Caco-2 (cell line): ENCODE measurements at regions not wholly inside any gene's neighbourhood (a gene's known extent, or its start where the extent isn't known, plus 50 kb on each side); places are given as distances from the start of the nearest gene placed in this dataset.

Source experiments
- BruUV-seq: library from RNA; stranded (reverse); fragments of 400-500 nt; replicated peaks from 2 replicates; lab custom pipeline; 2021; lab: Mats Ljungman, UMichigan
- CTCF ChIA-PET: fragments of 300-600 bp; sonication (Branson Sonifier 250); formaldehyde crosslinking; loops from one replicate; lab custom pipeline; 2022; ENCODE audit warnings: antibody characterized with exemption; lab: Charles Lee
- POLR2A ChIA-PET: fragments of 300-600 bp; sonication (Branson Sonifier 250); formaldehyde crosslinking; loops from one replicate; lab custom pipeline; 2022; ENCODE audit warnings: antibody characterized with exemption; lab: Charles Lee
- DNase-seq, 2 experiments: peaks; one replicate each; pipeline versions ENCODE4 v3.0.0 to v3.0.0-alpha.2; 2020 to 2022
- H3K27me3 ChIP-seq: replicated peaks from 2 replicates; pipeline ENCODE4 v1.6.0; 2011; ENCODE audit warnings: low read length; ENCODE audit not compliant: control insufficient read depth, insufficient read depth
- H3K36me3 ChIP-seq: 2 replicates; pipeline ENCODE4 v1.5.1; 2011; ENCODE audit warnings: low read length; ENCODE audit not compliant: control insufficient read depth, insufficient read depth
- H3K4me1 ChIP-seq: fragments of 250-450 bp; sonication (Bioruptor Pico); 2 replicates; pipeline ENCODE4 v1.5.1; 2020; ENCODE audit warnings: mild to moderate bottlenecking
- H3K4me3 ChIP-seq: 2 replicates; pipeline ENCODE4 v1.5.1; 2011; ENCODE audit warnings: low read depth, mild to moderate bottlenecking, control low read depth, low read length
- H3K9me3 ChIP-seq: fragments of 250-450 bp; sonication (Bioruptor Pico); 2 replicates; pipeline ENCODE4 v1.5.1; 2020; ENCODE audit warnings: mild to moderate bottlenecking, moderate library complexity
- H3K27ac Mint-ChIP-seq: one replicate; pipeline ENCODE4 v1.8.0; 2022; ENCODE audit warnings: mixed read lengths; ENCODE audit not compliant: unreplicated experiment
- H3K27me3 Mint-ChIP-seq: one replicate; pipeline ENCODE4 v1.8.0; 2022; ENCODE audit warnings: mixed read lengths; ENCODE audit not compliant: insufficient read depth, unreplicated experiment
- H3K36me3 Mint-ChIP-seq: one replicate; pipeline ENCODE4 v1.8.0; 2022; ENCODE audit warnings: mild to moderate bottlenecking, mixed read lengths; ENCODE audit not compliant: insufficient read depth, unreplicated experiment
- H3K4me1 Mint-ChIP-seq: one replicate; pipeline ENCODE4 v1.8.0; 2022; ENCODE audit warnings: low read depth, mixed read lengths; ENCODE audit not compliant: unreplicated experiment
- H3K4me3 Mint-ChIP-seq: one replicate; pipeline ENCODE4 v1.8.0; 2022; ENCODE audit warnings: mild to moderate bottlenecking, moderate library complexity, mixed read lengths; ENCODE audit not compliant: unreplicated experiment
- H3K9me3 Mint-ChIP-seq: one replicate; pipeline ENCODE4 v1.8.0; 2022; ENCODE audit warnings: mixed read lengths; ENCODE audit not compliant: unreplicated experiment
- intact Hi-C: fragments of 100-400 bp; cut with micrococcal nuclease; formaldehyde crosslinking; loops from one replicate; pipeline ENCODE4 v1.10.0; 2022; ENCODE audit not compliant: unreplicated experiment
- TF ChIP-seq, protein P1 (sequence below), 2 experiments: fragments of 200-600 bp in 1 of 2; IDR thresholded peaks; 1 replicate in 1 of 2; 2 replicates in 1 of 2; pipeline versions ENCODE4 v1.5.1 to v1.8.0; 2011 to 2022; ENCODE audit warnings: antibody characterized with exemption in 1 of 2, control low read depth in 1 of 2, inconsistent platforms in 1 of 2, low read depth in 1 of 2, low read length in 1 of 2, mild to moderate bottlenecking in 1 of 2, moderate library complexity in 1 of 2; ENCODE audit not compliant: insufficient read depth in 1 of 2, severe bottlenecking in 1 of 2, unreplicated experiment in 1 of 2

DNA sequence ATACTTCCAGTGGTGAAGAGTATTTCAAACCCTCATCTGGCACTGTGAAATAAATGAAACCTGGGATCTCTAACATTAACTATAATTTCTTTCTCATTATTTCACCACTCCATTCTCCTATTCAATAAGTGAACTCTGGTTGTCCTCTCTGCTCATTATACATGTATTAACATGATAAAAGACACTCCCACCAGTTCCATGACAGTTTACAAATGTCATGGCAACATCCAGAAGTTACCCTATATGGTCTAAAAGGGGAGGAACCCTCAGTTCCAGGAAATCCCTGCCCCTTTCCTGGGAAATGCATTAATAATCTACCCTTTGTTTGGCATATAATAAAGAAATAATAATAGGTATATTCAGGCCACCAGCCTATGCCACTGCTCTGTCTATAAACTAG, 62.7 kb upstream of the BRINP3 start:
- no peak overlapping the region for H3K4me3 ChIP-seq
- CTCF ChIA-PET = no interaction called here
- no peaks in the 10 kb centered on the region for H3K27me3 Mint-ChIP-seq
- H3K9me3 ChIP-seq = no peaks in the 10 kb centered on the region
- H3K36me3 Mint-ChIP-seq = no peaks in the 10 kb centered on the region
- no peak overlapping the region for H3K4me3 Mint-ChIP-seq
- no peaks in the 10 kb centered on the region for H3K9me3 Mint-ChIP-seq
- DNase-seq = no peak
- H3K27me3 ChIP-seq = no peaks in the 10 kb centered on the region
- TF ChIP-seq, protein P1, sequence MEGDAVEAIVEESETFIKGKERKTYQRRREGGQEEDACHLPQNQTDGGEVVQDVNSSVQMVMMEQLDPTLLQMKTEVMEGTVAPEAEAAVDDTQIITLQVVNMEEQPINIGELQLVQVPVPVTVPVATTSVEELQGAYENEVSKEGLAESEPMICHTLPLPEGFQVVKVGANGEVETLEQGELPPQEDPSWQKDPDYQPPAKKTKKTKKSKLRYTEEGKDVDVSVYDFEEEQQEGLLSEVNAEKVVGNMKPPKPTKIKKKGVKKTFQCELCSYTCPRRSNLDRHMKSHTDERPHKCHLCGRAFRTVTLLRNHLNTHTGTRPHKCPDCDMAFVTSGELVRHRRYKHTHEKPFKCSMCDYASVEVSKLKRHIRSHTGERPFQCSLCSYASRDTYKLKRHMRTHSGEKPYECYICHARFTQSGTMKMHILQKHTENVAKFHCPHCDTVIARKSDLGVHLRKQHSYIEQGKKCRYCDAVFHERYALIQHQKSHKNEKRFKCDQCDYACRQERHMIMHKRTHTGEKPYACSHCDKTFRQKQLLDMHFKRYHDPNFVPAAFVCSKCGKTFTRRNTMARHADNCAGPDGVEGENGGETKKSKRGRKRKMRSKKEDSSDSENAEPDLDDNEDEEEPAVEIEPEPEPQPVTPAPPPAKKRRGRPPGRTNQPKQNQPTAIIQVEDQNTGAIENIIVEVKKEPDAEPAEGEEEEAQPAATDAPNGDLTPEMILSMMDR (IDR thresholded peaks at IDR 0.05; ENCODE audit: insufficient read depth in 1 of 2, low read depth in 1 of 2, low read length in 1 of 2, severe bottlenecking in 1 of 2, unreplicated experiment in 1 of 2) = no peak
- POLR2A ChIA-PET = no interaction called here
- no peaks in the 10 kb centered on the region for H3K4me1 Mint-ChIP-seq
- intact Hi-C loops = no loop called here
- no TSS peak for BruUV-seq
- no peak overlapping the region for H3K27ac Mint-ChIP-seq
- no peaks in the 10 kb centered on the region for H3K36me3 ChIP-seq
- no peaks in the 10 kb centered on the region for H3K4me1 ChIP-seq

DNA sequence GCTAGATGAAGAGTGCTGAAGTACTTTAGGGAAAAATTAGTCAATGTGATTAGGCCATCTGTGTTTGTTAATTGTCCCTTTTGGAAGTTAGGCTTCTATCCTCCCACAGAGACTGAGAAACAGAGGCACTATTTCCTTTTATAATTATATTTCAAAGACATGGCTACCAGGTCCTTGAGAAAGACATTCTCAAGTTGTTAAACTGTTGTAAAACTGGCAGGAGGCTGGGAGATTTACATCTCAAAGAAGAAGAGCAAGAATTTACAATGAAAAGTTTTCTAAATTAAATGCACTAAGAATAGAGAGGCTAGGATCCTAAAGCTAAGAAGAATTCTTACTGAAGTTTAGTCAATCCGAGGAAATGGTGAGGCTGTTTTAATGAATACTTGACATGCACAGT, 74.0 kb upstream of the BRINP3 start:
- CTCF ChIA-PET = no interaction called here
- no peak overlapping the region for H3K4me3 Mint-ChIP-seq
- no TSS peak for BruUV-seq
- H3K36me3 Mint-ChIP-seq = no peaks in the 10 kb centered on the region
- Histone ChIP-seq H3K36me3 (no peaks in the 10 kb centered on the region), H3K4me3 (no peak overlapping the region), H3K4me1 (no peaks in the 10 kb centered on the region), H3K9me3 (no peaks in the 10 kb centered on the region), H3K27me3 (no peaks in the 10 kb centered on the region)
- no peaks in the 10 kb centered on the region for H3K9me3 Mint-ChIP-seq
- TF ChIP-seq, protein P1 (IDR thresholded peaks at IDR 0.05; ENCODE audit: insufficient read depth in 1 of 2, low read depth in 1 of 2, low read length in 1 of 2, severe bottlenecking in 1 of 2, unreplicated experiment in 1 of 2) = no peak
- POLR2A ChIA-PET = no interaction called here
- intact Hi-C loops = no loop called here
- no peak overlapping the region for H3K27ac Mint-ChIP-seq
- H3K27me3 Mint-ChIP-seq = no peaks in the 10 kb centered on the region
- DNase-seq = no peak
- no peaks in the 10 kb centered on the region for H3K4me1 Mint-ChIP-seq

DNA sequence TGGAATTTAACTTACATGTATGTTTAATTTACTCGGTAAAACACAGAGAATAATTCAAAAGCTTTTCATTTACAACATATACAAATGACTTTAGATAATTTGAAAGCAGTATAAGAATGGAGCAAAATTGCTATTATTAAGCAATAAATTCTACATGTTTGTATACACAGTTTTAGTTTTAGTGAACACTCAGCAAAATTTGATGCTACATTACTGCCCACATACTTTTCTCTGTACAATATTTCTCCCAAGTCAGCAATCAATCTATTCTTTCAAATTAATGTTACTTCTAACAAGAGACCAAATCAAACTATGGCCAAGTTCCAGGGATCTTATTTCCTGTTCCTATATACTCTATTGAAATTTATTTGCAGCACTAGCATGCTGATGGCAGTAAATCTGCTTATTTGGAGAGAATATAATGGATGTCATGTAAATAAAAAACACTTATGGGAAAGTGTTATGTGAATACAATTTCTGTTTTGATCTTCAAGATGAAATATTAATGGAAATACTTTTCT, 82.6 kb upstream of the BRINP3 start:
- no peak overlapping the region for H3K4me3 Mint-ChIP-seq
- H3K36me3 Mint-ChIP-seq = no peaks in the 10 kb centered on the region
- TF ChIP-seq, protein P1 (IDR thresholded peaks at IDR 0.05; ENCODE audit: insufficient read depth in 1 of 2, low read depth in 1 of 2, low read length in 1 of 2, severe bottlenecking in 1 of 2, unreplicated experiment in 1 of 2) = no peak
- Histone ChIP-seq H3K4me1 (no peaks in the 10 kb centered on the region), H3K4me3 (no peak overlapping the region), H3K27me3 (no peaks in the 10 kb centered on the region), H3K9me3 (no peaks in the 10 kb centered on the region), H3K36me3 (no peaks in the 10 kb centered on the region)
- POLR2A ChIA-PET = no interaction called here
- H3K27ac Mint-ChIP-seq = no peak overlapping the region
- intact Hi-C loops = no loop called here
- H3K9me3 Mint-ChIP-seq = no peaks in the 10 kb centered on the region
- CTCF ChIA-PET = no interaction called here
- no TSS peak for BruUV-seq
- DNase-seq = no peak
- no peaks in the 10 kb centered on the region for H3K4me1 Mint-ChIP-seq
- no peaks in the 10 kb centered on the region for H3K27me3 Mint-ChIP-seq
